H1 (cell line): ENCODE measurements at regions not wholly inside any gene's neighbourhood (a gene's known extent, or its start where the extent isn't known, plus 50 kb on each side); places are given as distances from the start of the nearest gene placed in this dataset.

Source experiments
- CTCF ChIA-PET: fragments of 300-600 bp; sonication (Branson Sonifier 250); formaldehyde crosslinking; loops from one replicate; lab custom pipeline; 2021; ENCODE audit not compliant: partially characterized antibody; lab: Charles Lee
- POLR2A ChIA-PET: fragments of 300-600 bp; sonication (Branson Sonifier 250); formaldehyde crosslinking; loops from one replicate; lab custom pipeline; 2021; ENCODE audit warnings: inconsistent platforms; ENCODE audit not compliant: partially characterized antibody; lab: Charles Lee
- DNase-seq, 2 experiments: peaks; one replicate each; pipeline versions ENCODE4 v3.0.0 to v3.0.0-alpha.2; 2010 to 2022; ENCODE audit warnings: low spot score in 2 of 2, low read depth in 1 of 2, mixed read lengths in 1 of 2
- FAIRE-seq: peaks from 2 replicates; lab custom pipeline; 2011; peaks lifted over from hg19 to GRCh38; lab: Jason Lieb, UNC
- H2AFZ ChIP-seq: 2 replicates; pipeline ENCODE4 v1.8.1; 2012; ENCODE audit warnings: low read length, inconsistent platforms
- H2AK5ac ChIP-seq: 2 replicates; pipeline ENCODE4 v1.6.1; 2013; ENCODE audit warnings: low read depth, low read length
- H2BK120ac ChIP-seq: replicated peaks from 2 replicates; pipeline ENCODE3; 2013; ENCODE audit warnings: low read depth, low read length, inconsistent platforms
- H2BK12ac ChIP-seq: 2 replicates; pipeline ENCODE4 v1.6.1; 2013; ENCODE audit warnings: low read depth, low read length
- H2BK15ac ChIP-seq: 2 replicates; pipeline ENCODE4 v1.6.1; 2013; ENCODE audit warnings: low read length
- H2BK20ac ChIP-seq: 2 replicates; pipeline ENCODE4 v1.6.1; 2013; ENCODE audit warnings: low read length
- H2BK5ac ChIP-seq: 2 replicates; pipeline ENCODE4 v1.6.1; 2013; ENCODE audit warnings: low read depth, low read length
- H3K14ac ChIP-seq: 2 replicates; pipeline ENCODE4 v1.6.1; 2013; ENCODE audit warnings: inconsistent platforms; ENCODE audit not compliant: insufficient read length
- H3K18ac ChIP-seq: 2 replicates; pipeline ENCODE4 v1.6.1; 2013; ENCODE audit warnings: low read length; ENCODE audit errors: extremely low read depth
- H3K23ac ChIP-seq: 2 replicates; pipeline ENCODE4 v1.6.1; 2013; ENCODE audit warnings: inconsistent platforms; ENCODE audit not compliant: insufficient read length
- H3K23me2 ChIP-seq: 2 replicates; pipeline ENCODE4 v1.6.1; 2013; ENCODE audit warnings: low read depth, low read length
- H3K27ac ChIP-seq: 2 replicates; pipeline ENCODE4 v1.6.1; 2011; ENCODE audit warnings: low read depth, low read length, inconsistent platforms
- H3K27me3 ChIP-seq, 4 experiments: replicated peaks in 1 of 4; 1 replicate in 1 of 4; 2 replicates in 3 of 4; pipeline versions ENCODE4 v1.6.1 to v1.8.1; 2011 to 2013; ENCODE audit warnings: low read length in 3 of 4, mild to moderate bottlenecking in 3 of 4, inconsistent platforms in 2 of 4, mixed read lengths in 2 of 4, moderate library complexity in 1 of 4; ENCODE audit not compliant: control insufficient read depth in 3 of 4, insufficient read depth in 3 of 4; ENCODE audit errors: extremely low read depth in 1 of 4
- H3K36me3 ChIP-seq, 4 experiments: 2 replicates each; pipeline versions ENCODE4 v1.6.1 to v1.8.1; 2011 to 2013; ENCODE audit warnings: mild to moderate bottlenecking in 4 of 4, low read length in 3 of 4, moderate library complexity in 2 of 4, control low read depth in 1 of 4, inconsistent platforms in 1 of 4; ENCODE audit not compliant: insufficient read depth in 4 of 4, control insufficient read depth in 2 of 4
- H3K4ac ChIP-seq: replicated peaks from 2 replicates; pipeline ENCODE3; 2013; ENCODE audit warnings: low read length, low read depth, mixed read lengths, inconsistent platforms; ENCODE audit not compliant: insufficient read length
- H3K4me1 ChIP-seq, 4 experiments: replicated peaks in 1 of 4; 1 replicate in 1 of 4; 2 replicates in 3 of 4; pipeline versions ENCODE4 v1.6.1 to v1.8.1; 2011 to 2013; ENCODE audit warnings: low read length in 3 of 4, inconsistent platforms in 2 of 4, mixed read lengths in 1 of 4; ENCODE audit not compliant: insufficient read depth in 4 of 4, control insufficient read depth in 3 of 4
- H3K4me2 ChIP-seq, 2 experiments: 2 replicates each; pipeline versions ENCODE4 v1.6.1 to v1.8.1; 2011 to 2013; ENCODE audit warnings: low read depth in 2 of 2, low read length in 2 of 2, control low read depth in 1 of 2, inconsistent platforms in 1 of 2, mild to moderate bottlenecking in 1 of 2; ENCODE audit not compliant: insufficient read depth in 1 of 2
- H3K4me3 ChIP-seq, 4 experiments: fragments of 200-600, 300-600 bp in 1 of 4; sonication (generic), shearing (Covaris generic), sonication (Bioruptor Twin) in 1 of 4; 2 replicates each; pipeline versions ENCODE4 v1.5.1 to v1.8.1; 2011 to 2016; ENCODE audit warnings: low read length in 4 of 4, low read depth in 3 of 4, control low read depth in 2 of 4, inconsistent platforms in 2 of 4, mild to moderate bottlenecking in 2 of 4, mixed read lengths in 1 of 4, moderate library complexity in 1 of 4; ENCODE audit not compliant: insufficient read depth in 2 of 4; ENCODE audit errors: extremely low read depth in 1 of 4
- H3K56ac ChIP-seq: replicated peaks from 2 replicates; pipeline ENCODE3; 2013; ENCODE audit warnings: low read depth, mild to moderate bottlenecking, mixed read lengths, low read length, inconsistent platforms; ENCODE audit not compliant: insufficient read length
- H3K79me1 ChIP-seq: 2 replicates; pipeline ENCODE4 v1.6.1; 2013; ENCODE audit warnings: low read depth, low read length, control low read depth
- H3K79me2 ChIP-seq, 2 experiments: 2 replicates each; pipeline versions ENCODE4 v1.6.1 to v1.8.1; 2012 to 2013; ENCODE audit warnings: low read length in 2 of 2, mild to moderate bottlenecking in 2 of 2, inconsistent platforms in 1 of 2; ENCODE audit not compliant: insufficient read depth in 2 of 2, control insufficient read depth in 1 of 2
- H3K9ac ChIP-seq, 4 experiments: replicated peaks in 1 of 4; 1 replicate in 1 of 4; 2 replicates in 3 of 4; pipeline versions ENCODE4 v1.6.1 to v1.8.1; 2011 to 2013; ENCODE audit warnings: low read depth in 3 of 4, low read length in 3 of 4, control low read depth in 2 of 4, mild to moderate bottlenecking in 2 of 4, moderate library complexity in 2 of 4, inconsistent platforms in 1 of 4; ENCODE audit errors: extremely low read depth in 1 of 4
- H3K9me3 ChIP-seq, 2 experiments: 2 replicates each; pipeline versions ENCODE4 v1.6.1 to v1.8.1; 2012 to 2013; ENCODE audit warnings: mild to moderate bottlenecking in 2 of 2, moderate library complexity in 2 of 2, control low read depth in 1 of 2, inconsistent platforms in 1 of 2, low read depth in 1 of 2, low read length in 1 of 2, mixed read lengths in 1 of 2; ENCODE audit not compliant: insufficient read depth in 2 of 2
- H4K20me1 ChIP-seq, 2 experiments: replicated peaks in 1 of 2; 2 replicates each; pipeline versions ENCODE3 to v1.8.1; 2011 to 2013; ENCODE audit warnings: inconsistent platforms in 2 of 2, low read length in 2 of 2, mild to moderate bottlenecking in 1 of 2; ENCODE audit not compliant: insufficient read depth in 2 of 2, control insufficient read depth in 1 of 2
- H4K5ac ChIP-seq: 2 replicates; pipeline ENCODE4 v1.6.1; 2013; ENCODE audit warnings: low read length, low read depth, mixed read lengths, inconsistent platforms; ENCODE audit not compliant: insufficient read length
- H4K8ac ChIP-seq: 2 replicates; pipeline ENCODE4 v1.8.0; 2013; ENCODE audit warnings: mild to moderate bottlenecking, moderate library complexity, low read length, inconsistent platforms; ENCODE audit not compliant: insufficient read depth; ENCODE audit errors: extremely low read depth
- H4K91ac ChIP-seq: replicated peaks from 2 replicates; pipeline ENCODE3; 2013; ENCODE audit warnings: low read length, mixed read lengths, inconsistent platforms; ENCODE audit not compliant: insufficient read length
- ATF3 ChIP-seq: IDR thresholded peaks from 2 replicates; pipeline ENCODE4 v1.6.1; 2011; ENCODE audit warnings: low read depth, mild to moderate bottlenecking, low read length; ENCODE audit not compliant: insufficient read depth
- CBX5 ChIP-seq: fragments of 300-800, 300-1000 bp; sonication (generic); IDR thresholded peaks from 2 replicates; pipeline ENCODE4 v1.7.1; 2016; ENCODE audit warnings: antibody characterized with exemption, low read length, low read depth
- GTF2F1 ChIP-seq: IDR thresholded peaks from 2 replicates; pipeline ENCODE4 v1.6.1; 2012; ENCODE audit warnings: low read depth, low read length, improper control_type of control experiment, borderline replicate concordance
- JUND ChIP-seq: IDR thresholded peaks from 2 replicates; pipeline ENCODE4 v1.6.1; 2011; ENCODE audit warnings: mild to moderate bottlenecking, improper control_type of control experiment, low read length
- POLR2AphosphoS5 ChIP-seq: IDR thresholded peaks from 2 replicates; pipeline ENCODE4 v1.6.1; 2011; ENCODE audit warnings: low read depth, low read length
- POU5F1 ChIP-seq: IDR thresholded peaks from 2 replicates; pipeline ENCODE4 v1.6.1; 2011; ENCODE audit warnings: low read depth, mild to moderate bottlenecking, low read length, moderate library complexity
- RNF2 ChIP-seq: fragments of 200-900, 300-1000 bp; sonication (generic); IDR thresholded peaks from 2 replicates; pipeline ENCODE4 v1.7.1; 2016; ENCODE audit warnings: borderline replicate concordance, low read depth, mild to moderate bottlenecking, antibody characterized with exemption, low read length; ENCODE audit not compliant: poor library complexity, severe bottlenecking; ENCODE audit errors: missing control alignments
- RXRA ChIP-seq: IDR thresholded peaks from 2 replicates; pipeline ENCODE4 v1.6.1; 2011; ENCODE audit warnings: low read depth, mild to moderate bottlenecking, low read length, moderate library complexity; ENCODE audit not compliant: insufficient read depth
- SIX5 ChIP-seq: IDR thresholded peaks from 2 replicates; pipeline ENCODE4 v1.6.1; 2011; ENCODE audit warnings: mild to moderate bottlenecking, low read depth, low read length
- SP4 ChIP-seq: IDR thresholded peaks from 2 replicates; pipeline ENCODE4 v1.6.1; 2012; ENCODE audit warnings: low read length, inconsistent platforms
- SRF ChIP-seq: IDR thresholded peaks from 2 replicates; pipeline ENCODE4 v1.6.1; 2011; ENCODE audit warnings: mild to moderate bottlenecking, low read depth, low read length, moderate library complexity
- SUZ12 ChIP-seq: fragments of 200-600 bp; sonication (generic); IDR thresholded peaks from 2 replicates; pipeline ENCODE4 v1.6.1; 2012; ENCODE audit warnings: mild to moderate bottlenecking, inconsistent platforms, low read length, moderate library complexity, mixed read lengths
- USF2 ChIP-seq: IDR thresholded peaks from 2 replicates; pipeline ENCODE4 v1.6.1; 2011; ENCODE audit warnings: low read length, improper control_type of control experiment
- ZNF274 ChIP-seq: IDR thresholded peaks from 2 replicates; pipeline ENCODE4 v1.7.0; 2012; ENCODE audit warnings: low read length, borderline replicate concordance; ENCODE audit errors: extremely low read depth
- WGBS, 2 experiments: shearing (Covaris generic) in 1 of 2; methylation state at CpG; one replicate each; pipeline versions ENCODE4 v1.1.6 to v1.1.7; 2013 to 2015; ENCODE audit warnings: low lambda C conversion rate in 2 of 2, mixed read lengths in 2 of 2, inconsistent platforms in 1 of 2, low coverage in 1 of 2, missing lambda C conversion rate in 1 of 2; ENCODE audit not compliant: insufficient replicate concordance in 2 of 2, insufficient coverage in 1 of 2, insufficient read length in 1 of 2; ENCODE audit errors: extremely low coverage in 1 of 2, missing lambda C conversion rate in 1 of 2; 5-methylcytosine and 5-hydroxymethylcytosine counted together

GRCh38 chr13:83184150-83184475, 698.2 kb downstream of the SLITRK1 start:
- Histone ChIP-seq H3K9me3 (peaks cover 3 to 5% of the 10 kb centered on the region in 2 experiments; a peak in 2 of 4 replicates), H3K4me1 (no peaks in the 10 kb centered on the region; a peak in 1 of 7 replicates), H3K9ac (no peak overlapping the region), H3K23me2 (no peaks in the 10 kb centered on the region), H3K23ac (no peak overlapping the region), H3K56ac (no peak overlapping the region), H3K79me2 (no peaks in the 10 kb centered on the region), H3K27ac (no peak overlapping the region), H3K27me3 (no peaks in the 10 kb centered on the region), H4K5ac (no peak overlapping the region), H2BK120ac (no peak overlapping the region), H3K18ac (no peak overlapping the region), H4K20me1 (no peaks in the 10 kb centered on the region), H3K79me1 (no peaks in the 10 kb centered on the region), H2BK20ac (no peak overlapping the region), H4K8ac (peak overlapping the region; percentile 79; the same call in 1 of the 2 replicates), H2AK5ac (no peak overlapping the region), H3K36me3 (no peaks in the 10 kb centered on the region), H3K4ac (no peak overlapping the region), H3K4me3 (no peak overlapping the region), H2BK12ac (no peak overlapping the region), H3K14ac (no peak overlapping the region), H2AFZ (peak overlapping the region; percentile 79; the same call in 1 of the 2 replicates), H2BK15ac (no peak overlapping the region), H2BK5ac (no peak overlapping the region), H4K91ac (no peak overlapping the region), H3K4me2 (no peak overlapping the region)
- FAIRE-seq, result no peak
- WGBS, 2 experiments, result 97% methylated on average over 11 of the region's 11 CpGs; no CpG with 5 or more reads in 1 of the 2 experiments
- ChIA-PET CTCF (no interaction called here), POLR2A (no interaction called here)
- DNase-seq, result no peak
- TF ChIP-seq SUZ12, result no peak
- TF ChIP-seq SP4, result no peak
- no peak for TF ChIP-seq ATF3
- TF ChIP-seq SIX5, result no peak
- TF ChIP-seq POU5F1, result no peak
- TF ChIP-seq POLR2AphosphoS5, result no peak
- no peak for TF ChIP-seq CBX5
- no peak for TF ChIP-seq USF2
- no peak for TF ChIP-seq ZNF274
- TF ChIP-seq GTF2F1, result no peak
- no peak for TF ChIP-seq JUND
- TF ChIP-seq RXRA, result no peak
- no peak for TF ChIP-seq SRF
- no peak for TF ChIP-seq RNF2
